HG03097 (cell line): ENCODE measurements at regions not wholly inside any gene's neighbourhood (a gene's known extent, or its start where the extent isn't known, plus 50 kb on each side); places are given as distances from the start of the nearest gene placed in this dataset.
A peak's percentile ranks its signal among the peaks of the same experiment; 100 is the strongest.
"Not testable (repeated sequence)": the region's sequence is repeated elsewhere in the genome, so short reads cannot be mapped to it uniquely, and the experiment has no call there.

ENCODE experiments used
- ATAC-seq: cut with Tn5 transposase; IDR thresholded peaks from one replicate; pipeline ENCODE4 v1.9.1; 2021; ENCODE audit not compliant: unreplicated experiment, low FRiP score

DNA sequence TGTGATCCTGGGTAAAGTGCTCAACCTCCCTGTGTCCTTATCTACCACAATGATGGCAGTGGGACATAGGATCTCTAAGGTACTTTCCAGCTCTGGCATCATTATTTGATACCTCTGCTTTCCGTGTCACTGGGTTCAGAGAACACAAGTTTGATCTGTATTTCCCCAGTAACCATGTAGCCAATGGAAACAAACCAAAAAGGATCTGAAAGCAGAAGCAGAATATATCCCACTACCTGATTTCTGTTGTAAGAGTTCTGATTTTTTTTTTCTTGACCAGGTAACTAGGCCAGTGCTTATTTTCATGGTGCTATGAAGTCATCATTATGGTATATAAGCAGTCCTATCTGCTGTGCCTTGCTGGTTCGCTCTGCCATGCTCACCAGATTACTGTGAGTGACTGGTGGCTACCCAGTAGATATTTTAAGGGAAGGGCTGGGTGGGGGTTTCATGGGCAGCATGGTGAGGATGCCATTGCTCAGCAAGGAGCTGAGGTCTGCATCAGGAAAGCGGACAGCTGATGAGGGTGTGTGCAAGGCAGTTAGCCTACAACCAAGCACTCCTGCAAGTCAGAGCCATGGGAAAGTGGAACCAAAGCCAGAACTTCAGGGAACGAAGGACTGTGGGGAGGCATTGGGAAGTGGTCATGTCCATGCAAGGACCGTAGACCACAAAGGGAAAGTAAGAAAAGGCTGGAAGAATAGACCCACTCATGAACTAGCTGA lies 104.9 kb upstream of the EDEM3 start:
- ATAC-seq, result no peak

DNA sequence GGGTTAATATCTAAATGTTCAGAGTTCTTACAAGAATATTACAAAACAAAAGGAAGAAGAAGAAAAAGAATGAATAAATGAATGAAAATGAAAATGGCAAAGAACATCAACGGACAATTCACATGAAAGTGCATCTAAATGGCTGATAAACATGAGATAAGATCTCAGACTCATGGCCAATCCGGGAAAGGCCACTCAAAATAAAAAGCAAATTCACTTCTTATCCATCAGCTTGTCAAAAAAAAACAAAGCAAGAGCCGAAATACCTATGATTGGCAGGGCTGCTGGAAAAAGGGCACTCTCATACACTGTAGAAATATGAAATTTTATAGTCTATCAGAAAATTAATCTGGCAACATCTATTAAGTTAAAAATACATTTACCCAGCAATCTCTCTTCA lies 103.6 kb upstream of the EDEM3 start:
- no peak for ATAC-seq

DNA sequence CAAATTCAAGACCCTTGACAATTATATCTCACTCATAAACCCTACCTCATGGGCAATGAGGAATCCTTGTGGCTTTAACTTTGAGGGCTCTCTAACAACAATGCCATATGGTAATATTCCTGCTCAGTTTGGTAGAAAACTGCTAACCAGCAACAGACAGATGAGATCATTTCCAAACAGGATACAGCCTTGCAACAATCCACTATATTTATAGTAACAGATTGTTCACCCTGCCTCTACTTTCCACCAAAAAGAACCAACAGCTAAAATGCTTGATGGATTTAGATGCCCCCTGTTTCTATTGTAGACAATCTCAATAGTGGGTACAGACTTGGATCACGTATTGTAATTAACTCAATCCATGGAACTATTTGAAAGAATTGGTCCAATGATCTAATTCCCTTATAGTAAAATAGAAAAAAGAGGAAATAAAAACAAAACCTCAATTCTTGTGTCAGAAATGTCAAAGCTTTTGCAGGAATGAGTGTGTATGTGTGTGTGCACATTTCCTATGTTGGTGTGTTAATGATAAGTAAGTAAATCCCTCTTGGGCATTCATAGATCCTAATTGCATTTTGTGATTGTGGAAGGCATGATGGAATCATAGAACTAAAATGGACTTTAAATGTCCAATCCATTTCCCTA lies 100.0 kb upstream of the EDEM3 start:
- no peak for ATAC-seq

DNA sequence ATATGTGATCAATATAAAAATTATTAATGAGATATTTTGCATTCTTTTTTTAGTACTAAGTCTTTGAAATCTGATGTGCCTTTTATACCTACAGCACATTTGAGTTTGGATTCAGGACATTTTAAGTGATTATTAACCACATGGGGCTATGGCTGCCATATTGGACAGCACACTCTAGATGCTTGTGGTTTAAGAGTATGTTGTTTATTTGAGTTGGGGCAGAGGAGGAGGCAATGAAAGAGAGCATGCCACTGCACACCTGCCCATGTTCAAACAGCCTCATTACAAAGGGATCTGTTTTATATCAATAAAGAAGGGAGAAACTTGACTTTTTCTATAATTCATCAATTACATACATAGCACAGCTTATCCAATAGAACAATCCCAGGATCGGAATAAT lies 99.4 kb upstream of the EDEM3 start:
- no peak for ATAC-seq

DNA sequence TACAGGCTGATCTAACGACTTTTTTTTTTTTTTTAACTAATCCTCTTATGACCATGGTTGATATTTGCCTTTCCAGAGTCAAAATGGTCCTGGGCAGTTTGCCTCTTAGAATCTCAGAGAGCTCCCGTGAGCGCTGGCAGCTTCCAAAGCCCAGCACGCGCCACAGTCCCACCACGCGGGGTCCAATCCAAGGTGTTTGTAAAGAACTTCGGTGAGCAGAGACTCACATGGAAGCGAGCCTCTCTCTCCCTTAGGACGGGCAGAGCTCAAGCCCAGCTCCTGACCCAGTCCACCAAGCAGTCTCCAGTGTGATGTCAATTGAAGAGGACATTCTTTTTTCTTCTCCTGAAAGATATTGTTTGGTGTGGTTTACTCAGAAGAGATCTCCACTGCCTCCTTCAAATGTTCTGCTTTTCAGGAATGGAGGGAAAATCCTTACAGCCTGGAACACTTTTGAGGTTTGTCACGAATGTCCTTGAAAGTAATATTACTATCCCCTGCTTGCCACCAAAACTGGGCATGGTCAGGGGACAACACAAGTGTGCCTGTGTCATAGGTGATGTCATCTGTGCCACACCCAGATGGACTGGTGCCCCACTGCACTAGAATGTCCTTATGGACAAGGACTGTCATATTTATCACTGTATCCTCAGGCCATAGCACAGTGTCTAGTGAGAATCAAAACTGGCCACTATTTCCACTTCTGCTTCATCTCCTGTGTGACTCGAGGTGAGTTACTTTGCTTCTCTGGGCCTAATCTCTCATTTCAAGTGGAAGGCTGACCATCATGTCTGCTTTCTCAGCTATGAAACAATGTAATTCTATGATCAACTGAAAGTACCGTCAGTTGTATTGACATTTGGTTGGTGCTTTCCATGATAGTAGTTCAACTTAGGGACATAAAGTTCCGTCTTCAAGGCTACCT lies 97.4 kb upstream of the EDEM3 start:
- ATAC-seq, result no peak

DNA sequence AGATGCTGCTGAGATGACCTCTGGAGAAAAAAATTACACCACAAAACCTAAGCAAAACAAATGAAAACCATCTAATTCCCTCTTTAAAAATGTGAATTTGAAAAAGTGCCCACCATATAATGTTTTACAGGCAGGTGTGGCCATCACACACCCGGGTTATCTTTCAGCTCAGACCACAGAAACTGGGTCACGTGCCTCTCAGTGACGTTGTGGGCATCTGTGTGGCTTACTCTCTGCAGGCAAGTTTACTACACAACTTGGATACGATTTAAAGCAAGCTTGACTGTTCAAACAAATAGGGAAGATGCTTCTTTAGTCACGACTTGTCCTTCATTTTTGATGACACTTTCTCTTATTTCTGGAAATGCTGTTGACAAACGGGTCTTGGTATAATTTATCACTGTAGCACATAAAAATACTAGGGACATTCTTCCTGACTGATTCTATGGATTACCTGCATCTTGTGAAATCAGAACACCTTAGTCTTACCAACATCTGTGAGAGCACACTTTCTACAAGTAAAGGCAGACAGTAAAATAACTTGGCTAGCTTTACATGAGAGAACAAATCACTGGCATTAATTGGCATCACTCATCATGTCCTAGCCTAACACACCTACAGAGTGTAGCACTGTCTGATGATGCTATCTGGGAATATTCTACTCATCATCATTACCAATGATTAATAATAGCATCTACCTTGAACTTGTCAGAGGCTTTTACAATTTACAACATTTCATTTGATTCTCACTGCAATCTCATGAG lies 89.3 kb upstream of the EDEM3 start:
- ATAC-seq, result peak; percentile 100

DNA sequence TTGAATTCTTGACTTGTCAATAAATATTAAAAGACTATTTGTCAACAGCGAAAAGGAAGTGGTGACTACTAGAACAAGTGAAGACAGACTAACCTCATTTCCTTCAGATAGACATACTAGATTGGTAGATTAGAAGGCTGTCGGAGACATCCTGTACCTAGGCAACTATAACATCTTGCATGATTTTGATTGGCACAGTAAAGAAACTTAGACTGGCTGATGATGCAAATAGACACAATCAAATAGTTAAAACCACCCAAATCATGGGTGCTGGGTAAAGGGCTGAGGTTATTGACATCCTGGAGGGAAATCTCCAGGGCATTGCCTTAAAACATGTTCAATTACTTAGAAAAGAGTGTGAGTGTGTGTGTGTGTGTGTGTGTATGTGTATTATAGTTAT lies 85.9 kb upstream of the EDEM3 start:
- ATAC-seq, result no peak

DNA sequence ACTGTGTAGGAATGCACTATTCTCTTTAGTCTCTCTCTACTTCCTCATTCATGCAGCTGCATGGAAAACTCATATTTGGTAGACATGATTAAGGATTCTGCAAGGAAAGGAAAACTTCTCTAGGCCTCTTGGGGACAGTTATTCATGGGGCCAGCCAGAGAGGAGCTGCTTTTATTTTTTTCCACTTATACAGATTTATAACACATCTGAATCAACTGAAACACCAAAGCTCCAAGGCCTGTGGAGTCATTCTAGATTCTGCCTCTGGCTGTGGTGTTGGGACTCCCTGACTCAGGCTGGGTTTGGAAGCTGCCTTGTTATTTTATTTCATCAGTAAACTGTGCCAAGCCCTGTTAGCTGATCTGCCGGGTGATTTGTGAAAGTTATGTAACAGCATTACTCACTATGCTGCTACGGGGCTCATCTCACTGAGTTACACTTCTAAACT lies 83.9 kb upstream of the EDEM3 start:
- no peak for ATAC-seq

DNA sequence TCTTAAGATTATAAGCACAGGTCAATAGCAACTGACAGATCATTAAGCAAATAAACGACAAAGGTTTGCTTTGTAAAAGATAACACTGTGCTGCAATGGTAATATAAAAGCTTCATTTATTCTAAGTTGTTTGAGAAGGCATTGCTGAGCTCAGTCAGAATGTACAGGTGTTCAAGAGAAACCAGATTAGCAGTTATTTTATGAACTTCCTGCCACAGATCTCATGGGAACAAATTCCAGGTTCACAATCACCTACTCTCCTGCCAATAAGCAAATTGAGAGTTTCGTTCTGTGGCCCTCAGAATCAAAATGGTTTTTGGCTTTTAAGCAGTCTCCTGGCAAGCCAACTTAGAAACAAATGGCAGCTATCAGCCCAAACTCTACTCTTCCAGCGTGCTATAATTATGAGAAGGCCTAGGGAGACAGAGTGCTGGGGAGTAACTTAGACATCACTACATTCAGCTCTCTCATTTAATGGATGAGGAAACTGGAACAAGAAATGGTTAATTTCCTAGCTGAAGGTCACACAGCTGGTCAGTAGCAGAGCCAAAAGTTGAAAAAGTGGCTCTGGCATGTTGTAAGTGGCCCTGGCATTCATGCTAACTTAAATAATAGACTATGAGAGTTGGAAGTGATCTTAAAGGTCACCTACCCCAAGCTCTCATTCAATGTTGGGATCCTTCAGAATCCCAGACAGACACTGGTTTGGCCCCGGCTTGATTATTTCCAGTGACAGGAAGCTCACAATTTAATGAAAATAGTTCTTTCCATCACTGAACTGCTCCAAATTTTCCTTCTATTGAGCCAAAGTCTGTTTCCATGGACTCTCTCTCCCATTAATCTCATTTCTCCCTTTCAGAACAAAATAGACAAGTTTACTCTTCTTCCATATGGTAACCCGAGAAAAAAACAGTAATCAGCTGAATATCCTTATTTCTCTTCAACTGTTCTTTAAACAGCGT lies 82.6 kb upstream of the EDEM3 start:
- no peak for ATAC-seq

DNA sequence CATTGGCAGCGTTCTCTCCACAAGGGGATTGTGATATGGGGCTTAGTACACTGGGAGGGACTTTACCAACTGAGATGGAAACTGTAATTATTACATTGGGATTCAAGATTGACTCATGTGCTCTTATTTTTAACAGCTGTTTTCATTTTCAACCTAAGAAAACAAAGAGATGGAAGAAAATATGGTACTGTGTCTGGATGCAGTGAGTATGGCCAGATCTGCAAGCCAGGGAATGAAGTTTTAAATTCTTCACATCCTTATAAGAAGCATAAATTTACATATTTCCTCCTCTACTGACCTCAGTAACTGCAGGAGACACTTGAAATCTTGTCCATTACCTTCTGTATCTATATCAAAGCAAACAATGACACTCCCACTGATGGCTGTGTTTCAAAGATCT lies 81.5 kb upstream of the EDEM3 start:
- ATAC-seq, result no peak

DNA sequence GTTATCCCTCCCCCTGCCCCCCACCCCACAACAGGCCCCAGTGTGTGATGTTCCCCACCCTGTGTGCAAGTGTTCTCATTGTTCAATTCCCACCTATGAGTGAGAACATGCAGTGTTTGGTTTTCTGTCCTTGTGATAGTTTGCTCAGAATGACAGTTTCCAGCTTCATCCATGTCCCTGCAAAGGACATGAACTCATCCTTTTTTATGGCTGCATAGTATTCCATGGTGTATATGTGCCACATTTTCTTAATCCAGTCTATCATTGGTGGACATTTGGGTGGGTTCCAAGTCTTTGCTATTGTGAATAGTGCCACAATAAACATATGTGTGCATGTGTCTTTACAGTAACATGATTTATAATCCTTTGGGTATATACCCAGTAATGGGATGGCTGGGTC lies 79.3 kb upstream of the EDEM3 start:
- not testable (repeated sequence) for ATAC-seq

DNA sequence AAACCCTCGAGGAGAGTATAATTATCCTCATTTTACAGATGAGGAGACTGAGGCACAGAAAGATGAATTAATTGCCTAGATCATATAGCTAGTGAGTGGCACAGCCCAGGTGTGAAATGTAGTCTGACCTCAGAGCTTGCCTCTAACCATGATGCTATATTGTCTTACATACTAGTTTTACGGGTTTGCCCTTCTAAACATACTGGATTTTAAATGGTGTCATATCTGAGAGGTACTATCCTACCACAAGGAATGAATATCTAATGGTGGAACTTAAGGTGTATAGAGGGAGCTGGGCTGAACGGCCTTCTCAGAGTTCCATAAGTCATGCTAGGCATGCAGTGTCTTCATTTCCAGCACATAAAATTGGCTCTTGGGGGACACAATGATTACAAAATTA lies 77.9 kb upstream of the EDEM3 start:
- ATAC-seq, result no peak

DNA sequence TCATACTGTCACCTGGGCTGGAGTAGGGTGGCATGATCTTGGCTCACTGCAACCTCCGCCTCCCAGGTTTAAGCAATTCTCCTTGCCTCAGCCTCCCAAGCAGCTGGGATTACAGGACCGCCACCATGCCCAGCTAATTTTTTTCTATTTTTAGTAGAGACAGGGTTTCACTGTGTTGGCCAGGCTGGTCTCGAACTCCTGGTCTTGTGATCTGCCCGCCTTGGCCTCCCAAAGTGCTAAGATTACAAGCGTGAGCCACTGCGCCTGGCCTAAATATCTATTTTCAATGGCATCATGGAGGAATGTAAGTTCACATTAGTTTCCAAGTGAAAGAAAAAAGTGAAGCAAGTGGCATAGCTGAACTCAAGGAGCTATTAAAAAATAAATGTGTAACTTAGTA lies 74.8 kb upstream of the EDEM3 start:
- ATAC-seq, result not testable (repeated sequence)

DNA sequence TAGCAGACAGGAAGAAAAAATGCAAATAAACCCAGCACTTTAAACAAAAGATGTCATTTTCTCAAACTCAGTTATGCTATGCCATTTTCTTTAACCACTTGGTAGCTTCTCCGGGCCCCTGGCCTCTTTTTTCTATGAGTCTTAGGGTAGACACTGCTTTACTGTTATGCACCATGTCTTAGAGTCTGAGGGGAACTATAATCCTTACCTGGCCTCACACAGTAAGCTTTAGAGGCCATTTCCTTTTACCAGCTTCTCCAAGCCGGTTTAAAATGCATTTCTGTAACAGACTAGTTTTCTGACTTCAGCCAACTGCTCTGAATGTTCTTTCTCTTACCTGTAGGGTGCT lies 73.7 kb upstream of the EDEM3 start:
- no peak for ATAC-seq

DNA sequence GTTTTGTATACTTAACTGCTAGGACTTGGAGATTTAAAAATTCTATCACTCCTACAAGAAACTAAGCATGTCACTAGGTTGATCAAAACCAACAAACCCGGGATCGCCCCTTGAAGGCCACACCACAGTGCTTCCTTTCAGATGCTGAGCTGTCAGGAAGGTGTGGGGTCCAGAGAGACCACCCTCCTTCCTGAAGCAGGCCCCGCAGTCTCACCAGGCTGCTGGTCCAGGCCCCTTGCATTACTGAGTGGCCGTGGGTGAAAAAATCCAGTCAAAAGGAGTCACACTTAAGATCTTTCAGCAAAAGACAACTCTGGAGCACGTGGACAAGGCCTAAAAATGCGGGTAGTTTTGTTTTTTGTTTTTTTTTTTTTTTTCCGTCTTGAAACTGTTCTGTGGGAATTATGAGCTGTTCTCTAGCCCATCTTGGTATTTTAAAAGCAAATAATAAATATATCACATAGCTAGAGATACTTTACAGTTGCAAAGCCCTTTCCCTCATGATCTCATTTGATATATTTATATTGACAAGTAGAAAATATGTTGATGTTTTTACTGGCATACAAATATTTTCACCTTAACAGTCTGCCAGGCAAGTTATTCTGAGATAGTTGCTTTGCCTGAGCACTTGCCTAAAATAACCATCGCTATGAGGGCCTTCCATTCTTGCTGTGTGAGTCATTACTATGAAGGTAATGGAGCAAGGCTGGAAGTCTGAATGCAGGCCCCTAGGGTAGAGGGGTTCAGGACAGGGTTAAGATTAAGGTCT lies 73.1 kb upstream of the EDEM3 start:
- no peak for ATAC-seq

DNA sequence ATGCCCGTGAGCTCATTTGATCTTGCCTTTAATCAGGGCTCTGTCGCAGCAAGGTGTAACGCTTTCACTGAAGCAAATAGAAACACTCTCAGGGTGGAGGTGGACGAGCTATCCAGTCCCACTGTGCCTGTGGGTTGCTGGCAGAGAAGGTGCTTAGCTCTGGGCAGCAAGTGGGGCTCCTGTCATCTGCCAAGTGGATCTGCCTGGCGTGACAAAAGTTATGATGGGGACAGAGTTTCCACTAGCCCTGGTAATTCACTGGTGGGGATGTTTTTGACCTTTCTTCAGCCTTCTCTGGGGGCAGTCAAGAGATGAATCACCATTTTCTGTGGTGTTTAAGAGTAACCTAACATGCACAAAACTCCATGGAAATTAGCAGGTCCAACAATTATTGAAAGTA lies 71.3 kb upstream of the EDEM3 start:
- no peak for ATAC-seq

DNA sequence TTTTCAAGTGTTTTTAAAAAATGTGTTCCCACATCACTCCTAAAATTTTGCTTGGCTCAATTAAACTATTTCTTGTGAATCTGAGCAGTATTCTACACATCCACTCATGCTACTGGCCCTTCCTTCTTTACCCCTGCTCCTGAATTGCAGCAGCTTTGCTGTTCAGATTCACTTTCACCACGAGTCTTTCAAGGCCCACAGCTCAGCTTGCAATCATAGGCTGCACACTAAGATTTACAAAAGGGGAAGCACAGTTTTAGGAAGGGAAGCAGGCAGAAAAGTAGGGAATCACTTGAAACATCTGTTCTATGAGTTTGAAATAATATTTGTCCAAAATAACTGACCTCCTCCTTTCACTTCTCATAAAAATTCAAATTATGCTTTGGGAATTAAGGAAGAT lies 70.9 kb upstream of the EDEM3 start:
- ATAC-seq, result no peak

DNA sequence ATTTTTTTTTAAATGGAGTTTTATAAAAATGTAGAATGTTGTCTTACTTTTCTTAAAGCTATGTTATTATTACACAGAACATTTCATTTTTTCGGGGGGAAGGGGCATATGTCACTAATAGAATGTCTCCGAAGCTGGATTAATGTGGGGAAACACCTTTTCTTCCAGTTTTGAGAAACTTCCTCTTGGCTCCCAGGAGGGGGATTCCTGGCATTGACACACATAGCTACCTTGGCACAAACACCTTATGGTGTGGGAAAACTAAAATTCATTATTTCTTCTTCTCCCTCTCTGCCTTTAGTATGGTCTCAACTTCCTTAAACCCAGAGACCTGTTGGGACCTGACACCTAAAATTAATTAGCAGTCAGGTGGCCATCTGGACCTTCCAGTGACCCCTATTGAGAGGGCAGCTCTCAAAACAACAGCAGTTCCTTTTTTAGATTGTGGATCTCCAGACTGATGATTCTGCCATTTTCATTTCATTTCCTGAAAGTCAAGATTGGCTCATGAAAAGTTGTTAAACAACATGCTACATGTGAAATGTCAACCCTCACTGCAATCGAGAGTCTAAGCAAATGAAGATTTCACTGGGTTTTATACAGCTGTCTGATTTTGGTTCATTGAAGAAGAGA lies 70.1 kb upstream of the EDEM3 start:
- no peak for ATAC-seq
